Hepatocyte (in vitro differentiated cells): ENCODE measurements at regions not wholly inside any gene's neighbourhood (a gene's known extent, or its start where the extent isn't known, plus 50 kb on each side); places are given as distances from the start of the nearest gene placed in this dataset.

Source experiments
- DNase-seq: peaks from one replicate; pipeline ENCODE4 v3.0.0-alpha.2; 2016; ENCODE audit warnings: low spot score
- H2AFZ ChIP-seq: fragments of 200-600 bp; sonication (generic); 2 replicates; pipeline ENCODE4 v1.6.0; 2016; ENCODE audit warnings: antibody characterized with exemption, mild to moderate bottlenecking
- H3K27ac ChIP-seq: fragments of 200-600 bp; sonication (generic); 2 replicates; pipeline ENCODE4 v1.5.1; 2016; ENCODE audit warnings: mild to moderate bottlenecking
- H3K27me3 ChIP-seq: fragments of 200-600 bp; sonication (generic); 2 replicates; pipeline ENCODE4 v1.6.1; 2016
- H3K36me3 ChIP-seq: fragments of 200-600 bp; sonication (generic); replicated peaks from 2 replicates; pipeline ENCODE4 v1.5.1; 2016; ENCODE audit warnings: low read depth; ENCODE audit not compliant: insufficient read depth
- H3K4me1 ChIP-seq: fragments of 200-600 bp; sonication (generic); 2 replicates; pipeline ENCODE4 v1.5.1; 2016; ENCODE audit warnings: mild to moderate bottlenecking, moderate library complexity; ENCODE audit not compliant: insufficient read depth
- H3K4me2 ChIP-seq: fragments of 200-600 bp; sonication (generic); 2 replicates; pipeline ENCODE4 v1.6.0; 2016
- H3K4me3 ChIP-seq: fragments of 200-600 bp; sonication (generic); 2 replicates; pipeline ENCODE4 v1.5.1; 2016; ENCODE audit warnings: mild to moderate bottlenecking
- H3K79me2 ChIP-seq: fragments of 200-600 bp; sonication (generic); 2 replicates; pipeline ENCODE4 v1.6.0; 2017; ENCODE audit warnings: mild to moderate bottlenecking
- H3K9me2 ChIP-seq: fragments of 200-600 bp; sonication (generic); replicated peaks from 2 replicates; pipeline ENCODE4 v1.6.0; 2017; ENCODE audit warnings: mild to moderate bottlenecking; ENCODE audit not compliant: insufficient read depth
- H3K9me3 ChIP-seq: fragments of 200-600 bp; sonication (generic); 2 replicates; pipeline ENCODE4 v1.5.1; 2016; ENCODE audit warnings: low read depth, mild to moderate bottlenecking
- H4K20me1 ChIP-seq: fragments of 200-600 bp; sonication (generic); 2 replicates; pipeline ENCODE4 v1.6.0; 2016; ENCODE audit warnings: mild to moderate bottlenecking; ENCODE audit not compliant: insufficient read depth, poor library complexity, severe bottlenecking
- EZH2 ChIP-seq: fragments of 200-600 bp; sonication (generic); IDR thresholded peaks from 2 replicates; pipeline ENCODE4 v1.6.1; 2016; ENCODE audit warnings: antibody characterized with exemption, mild to moderate bottlenecking, borderline replicate concordance
- EZH2phosphoT487 ChIP-seq: fragments of 200-600 bp; sonication (generic); IDR thresholded peaks from one replicate; pipeline ENCODE4 v1.6.1; 2018; ENCODE audit warnings: antibody characterized with exemption, mild to moderate bottlenecking, low read depth, moderate library complexity; ENCODE audit not compliant: unreplicated experiment, severe bottlenecking
- WGBS: methylation state at CpG from one replicate; pipeline ENCODE4 v1.1.6; 2016; ENCODE audit warnings: low lambda C conversion rate; ENCODE audit errors: missing lambda C conversion rate; 5-methylcytosine and 5-hydroxymethylcytosine counted together
- TF ChIP-seq, protein P1 (sequence below): fragments of 200-600 bp; sonication (generic); IDR thresholded peaks from 2 replicates; pipeline ENCODE4 v1.5.1; 2016; ENCODE audit warnings: antibody characterized with exemption, mild to moderate bottlenecking; ENCODE audit not compliant: poor library complexity

DNA sequence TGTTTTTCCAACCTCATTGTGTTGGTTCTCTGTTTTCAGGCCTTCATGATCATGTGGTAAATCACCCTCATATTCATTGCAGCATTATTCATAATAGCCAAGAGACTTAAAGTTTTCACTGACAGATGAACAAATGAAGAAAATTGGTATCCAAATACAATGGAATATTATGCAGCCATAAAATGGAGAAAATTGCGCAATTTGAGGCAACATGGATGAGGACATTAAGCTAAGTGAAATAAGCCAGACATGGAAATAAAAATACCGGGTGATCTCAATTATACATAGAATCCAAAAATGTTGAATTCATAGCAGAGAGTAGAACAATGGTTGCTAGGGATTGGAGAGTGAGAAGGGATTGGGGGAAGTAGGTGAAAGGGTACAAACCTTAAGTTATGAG, 491.9 kb upstream of the KCNMB2 start:
- H3K27ac ChIP-seq: no peak overlapping the region
- no peak overlapping the region for H3K4me2 ChIP-seq
- DNase-seq: no peak
- no peaks in the 10 kb centered on the region for H3K27me3 ChIP-seq
- H3K9me2 ChIP-seq: no peaks in the 10 kb centered on the region
- no peaks in the 10 kb centered on the region for H3K4me1 ChIP-seq
- WGBS: 100% methylated on average over 2 of the region's 2 CpGs
- TF ChIP-seq, protein P1, sequence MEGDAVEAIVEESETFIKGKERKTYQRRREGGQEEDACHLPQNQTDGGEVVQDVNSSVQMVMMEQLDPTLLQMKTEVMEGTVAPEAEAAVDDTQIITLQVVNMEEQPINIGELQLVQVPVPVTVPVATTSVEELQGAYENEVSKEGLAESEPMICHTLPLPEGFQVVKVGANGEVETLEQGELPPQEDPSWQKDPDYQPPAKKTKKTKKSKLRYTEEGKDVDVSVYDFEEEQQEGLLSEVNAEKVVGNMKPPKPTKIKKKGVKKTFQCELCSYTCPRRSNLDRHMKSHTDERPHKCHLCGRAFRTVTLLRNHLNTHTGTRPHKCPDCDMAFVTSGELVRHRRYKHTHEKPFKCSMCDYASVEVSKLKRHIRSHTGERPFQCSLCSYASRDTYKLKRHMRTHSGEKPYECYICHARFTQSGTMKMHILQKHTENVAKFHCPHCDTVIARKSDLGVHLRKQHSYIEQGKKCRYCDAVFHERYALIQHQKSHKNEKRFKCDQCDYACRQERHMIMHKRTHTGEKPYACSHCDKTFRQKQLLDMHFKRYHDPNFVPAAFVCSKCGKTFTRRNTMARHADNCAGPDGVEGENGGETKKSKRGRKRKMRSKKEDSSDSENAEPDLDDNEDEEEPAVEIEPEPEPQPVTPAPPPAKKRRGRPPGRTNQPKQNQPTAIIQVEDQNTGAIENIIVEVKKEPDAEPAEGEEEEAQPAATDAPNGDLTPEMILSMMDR: no peak
- TF ChIP-seq EZH2phosphoT487 (no peak), EZH2 (no peak)
- no peak overlapping the region for H3K4me3 ChIP-seq
- H2AFZ ChIP-seq: no peak overlapping the region
- no peaks in the 10 kb centered on the region for H3K79me2 ChIP-seq
- no peaks in the 10 kb centered on the region for H3K9me3 ChIP-seq
- H4K20me1 ChIP-seq: no peaks in the 10 kb centered on the region
- H3K36me3 ChIP-seq: no peaks in the 10 kb centered on the region

DNA sequence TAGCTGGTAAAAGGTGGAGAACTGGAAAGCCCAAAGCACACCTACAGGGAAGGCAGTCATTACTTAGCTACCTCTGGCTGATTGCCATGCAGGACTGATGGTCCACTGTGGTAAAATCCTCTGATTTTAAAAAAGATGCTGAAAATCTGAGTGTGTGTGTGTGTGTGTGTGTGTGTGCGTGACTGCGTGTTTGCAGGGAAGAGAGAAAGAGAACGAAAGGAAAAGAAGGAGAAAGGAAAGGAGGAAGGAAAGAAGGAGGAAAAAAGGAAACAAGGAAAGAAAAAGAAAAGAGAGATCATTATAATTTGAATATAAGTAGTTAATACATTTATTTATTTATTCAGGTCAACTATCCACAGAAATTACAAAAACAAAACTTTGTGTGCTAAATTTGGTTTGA, 488.7 kb upstream of the KCNMB2 start:
- Histone ChIP-seq H3K9me2 (no peaks in the 10 kb centered on the region), H3K36me3 (no peaks in the 10 kb centered on the region), H4K20me1 (no peaks in the 10 kb centered on the region), H3K4me2 (no peak overlapping the region), H3K79me2 (no peaks in the 10 kb centered on the region), H3K27me3 (no peaks in the 10 kb centered on the region), H3K4me3 (no peak overlapping the region), H3K4me1 (peaks cover 3% of the 10 kb centered on the region), H3K27ac (no peak overlapping the region), H2AFZ (no peak overlapping the region), H3K9me3 (no peaks in the 10 kb centered on the region)
- 97% methylated on average over 3 of the region's 3 CpGs for WGBS
- DNase-seq: no peak
- TF ChIP-seq, protein P1: no peak
- no peak for TF ChIP-seq EZH2phosphoT487

DNA sequence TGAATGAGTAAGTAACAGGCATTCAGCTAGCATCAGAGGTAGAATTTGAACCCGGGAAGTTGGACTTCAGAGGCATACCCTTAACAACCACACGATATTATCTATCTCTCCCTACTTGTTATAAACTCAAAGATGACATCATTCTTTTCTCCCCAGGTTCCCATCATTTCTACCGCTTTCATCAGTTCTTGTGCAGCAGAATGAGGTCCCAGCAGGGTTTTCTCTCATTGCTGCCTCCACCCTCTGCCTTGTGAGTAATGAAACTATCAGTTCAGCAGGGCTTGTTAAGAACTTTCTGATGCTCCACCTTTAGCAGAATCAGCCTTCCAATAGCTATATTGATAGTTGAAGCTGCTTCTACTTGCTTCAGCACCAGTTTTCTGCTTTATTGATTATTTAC, 487.5 kb upstream of the KCNMB2 start:
- WGBS: 59% methylated on average over 3 of the region's 3 CpGs
- peaks cover 3% of the 10 kb centered on the region for H3K4me1 ChIP-seq
- no peaks in the 10 kb centered on the region for H4K20me1 ChIP-seq
- no peak overlapping the region for H2AFZ ChIP-seq
- TF ChIP-seq EZH2phosphoT487 (no peak), EZH2 (no peak)
- TF ChIP-seq, protein P1: no peak
- H3K4me2 ChIP-seq: no peak overlapping the region
- no peak for DNase-seq
- no peak overlapping the region for H3K27ac ChIP-seq
- H3K36me3 ChIP-seq: no peaks in the 10 kb centered on the region
- H3K4me3 ChIP-seq: no peak overlapping the region
- no peaks in the 10 kb centered on the region for H3K9me2 ChIP-seq
- no peaks in the 10 kb centered on the region for H3K9me3 ChIP-seq
- no peaks in the 10 kb centered on the region for H3K79me2 ChIP-seq
- H3K27me3 ChIP-seq: no peaks in the 10 kb centered on the region

DNA sequence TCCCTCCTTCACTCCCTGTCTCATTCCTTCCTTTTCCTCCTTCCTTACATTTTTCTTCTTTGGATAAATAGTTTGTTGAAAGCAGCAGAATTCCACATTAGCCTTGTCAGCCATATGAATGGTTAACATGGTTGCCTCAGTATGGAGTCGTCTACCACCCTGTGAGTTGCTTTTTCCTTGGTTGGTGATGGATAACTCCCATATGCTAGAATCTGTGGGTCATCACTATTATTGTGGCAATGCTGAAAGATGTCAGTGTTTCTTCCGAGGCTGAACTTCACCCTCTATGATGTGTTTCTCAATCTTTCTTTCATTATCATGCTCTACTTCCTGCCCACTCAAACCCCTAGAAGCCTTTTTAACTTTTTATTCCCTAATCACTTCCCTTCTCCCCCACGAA, 481.8 kb upstream of the KCNMB2 start:
- 77% methylated on average over 3 of the region's 3 CpGs for WGBS
- Histone ChIP-seq H3K4me2 (no peak overlapping the region), H3K9me2 (no peaks in the 10 kb centered on the region), H3K79me2 (no peaks in the 10 kb centered on the region), H3K36me3 (no peaks in the 10 kb centered on the region), H2AFZ (no peak overlapping the region), H3K27ac (no peak overlapping the region), H4K20me1 (no peaks in the 10 kb centered on the region), H3K27me3 (no peaks in the 10 kb centered on the region), H3K4me3 (no peak overlapping the region), H3K9me3 (no peaks in the 10 kb centered on the region), H3K4me1 (peaks cover 16% of the 10 kb centered on the region)
- no peak for TF ChIP-seq EZH2
- TF ChIP-seq, protein P1: no peak
- no peak for TF ChIP-seq EZH2phosphoT487
- DNase-seq: no peak
